Immature natural killer cell (primary cell): ENCODE measurements at regions not wholly inside any gene's neighbourhood (a gene's known extent, or its start where the extent isn't known, plus 50 kb on each side); places are given as distances from the start of the nearest gene placed in this dataset.

Source experiments
- DNase-seq, 3 donors: peaks; one replicate each; pipeline ENCODE4 v3.0.0; 2022; ENCODE audit warnings: mixed read lengths in 1 of 3
- H3K27ac Mint-ChIP-seq, 6 donors: one replicate each; pipeline ENCODE4 v1.8.0; 2020; ENCODE audit warnings: mixed read lengths in 6 of 6, mild to moderate bottlenecking in 5 of 6, inconsistent platforms in 4 of 6, moderate library complexity in 3 of 6
- H3K27me3 Mint-ChIP-seq, 3 donors: one replicate each; pipeline ENCODE4 v1.8.0; 2020 to 2021; ENCODE audit warnings: low read depth in 3 of 3, mild to moderate bottlenecking in 3 of 3, mixed read lengths in 3 of 3, moderate library complexity in 3 of 3, inconsistent platforms in 1 of 3
- H3K36me3 Mint-ChIP-seq, 3 donors: one replicate each; pipeline ENCODE4 v1.8.0; 2020; ENCODE audit warnings: mixed read lengths in 3 of 3, inconsistent platforms in 2 of 3, mild to moderate bottlenecking in 2 of 3
- H3K4me1 Mint-ChIP-seq, 2 donors: one replicate each; pipeline ENCODE4 v1.8.0; 2020; ENCODE audit warnings: inconsistent platforms in 2 of 2, mild to moderate bottlenecking in 2 of 2, mixed read lengths in 2 of 2, moderate library complexity in 1 of 2
- H3K4me3 Mint-ChIP-seq, 5 donors: one replicate each; pipeline ENCODE4 v1.8.0; 2020; ENCODE audit warnings: mild to moderate bottlenecking in 5 of 5, mixed read lengths in 5 of 5, inconsistent platforms in 3 of 5, moderate library complexity in 3 of 5
- H3K9me3 Mint-ChIP-seq, 6 donors: one replicate each; pipeline ENCODE4 v1.8.0; 2020; ENCODE audit warnings: mild to moderate bottlenecking in 6 of 6, mixed read lengths in 6 of 6, inconsistent platforms in 4 of 6, moderate library complexity in 3 of 6

GRCh38 chr5:67669916-67670315 lies 473.3 kb upstream of the CD180 start:
- no peaks in the 10 kb centered on the region for H3K27me3 Mint-ChIP-seq
- H3K27ac Mint-ChIP-seq: no peak overlapping the region
- H3K36me3 Mint-ChIP-seq: no peaks in the 10 kb centered on the region
- H3K4me3 Mint-ChIP-seq: no peak overlapping the region
- H3K4me1 Mint-ChIP-seq: no peaks in the 10 kb centered on the region
- no peak for DNase-seq
- H3K9me3 Mint-ChIP-seq: peaks cover 0 to 10% (median 6%) of the 10 kb centered on the region in 6 donors

DNA sequence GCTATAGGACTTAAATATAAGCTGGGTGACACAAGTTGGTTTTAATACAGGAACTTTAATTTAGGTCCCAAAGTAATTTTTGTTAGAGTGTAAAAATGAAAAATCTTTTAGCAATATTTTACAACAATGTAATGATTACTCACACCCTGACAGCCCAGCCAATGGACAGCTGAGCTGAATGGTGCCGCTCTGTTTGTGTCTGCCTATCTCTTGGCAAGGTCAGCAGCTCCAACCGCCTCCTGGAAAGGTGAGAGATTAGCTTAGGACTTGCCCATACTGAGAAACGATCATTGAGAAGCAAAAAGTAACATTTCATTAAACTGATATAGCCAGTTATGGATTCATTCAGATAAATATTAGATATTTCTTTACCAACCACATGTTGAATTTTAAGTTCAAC lies 463.6 kb upstream of the CD180 start:
- Mint-ChIP-seq H3K36me3 (peaks cover 0 to 3% (median 0%) of the 10 kb centered on the region in 3 donors), H3K4me1 (no peaks in the 10 kb centered on the region), H3K4me3 (no peak overlapping the region), H3K27me3 (peaks cover 0 to 1% (median 0%) of the 10 kb centered on the region in 3 donors), H3K27ac (no peak overlapping the region), H3K9me3 (no peaks in the 10 kb centered on the region)
- DNase-seq: no peak

DNA sequence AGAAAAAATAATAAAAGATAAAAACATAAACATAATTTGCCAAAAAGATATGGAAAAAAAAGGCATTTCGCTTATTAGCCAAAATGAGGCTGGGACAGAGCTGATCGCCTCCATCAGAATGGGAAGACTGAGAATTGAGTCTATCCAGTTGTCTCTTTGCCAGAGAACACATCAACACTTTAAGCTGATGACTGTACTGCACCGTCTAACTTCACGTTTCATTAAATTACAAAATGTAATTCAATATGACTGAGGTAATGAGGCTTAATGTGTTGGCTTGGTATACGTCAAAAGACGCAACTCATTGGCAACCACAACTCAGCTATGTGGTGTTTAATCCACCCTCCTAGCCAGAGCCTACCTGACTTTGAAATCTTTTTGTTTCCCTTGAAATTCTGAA lies 462.7 kb upstream of the CD180 start:
- H3K9me3 Mint-ChIP-seq: no peaks in the 10 kb centered on the region
- H3K27me3 Mint-ChIP-seq: peaks cover 0 to 1% (median 0%) of the 10 kb centered on the region in 3 donors
- no peaks in the 10 kb centered on the region for H3K4me1 Mint-ChIP-seq
- H3K4me3 Mint-ChIP-seq: no peak overlapping the region
- peaks cover 0 to 3% (median 0%) of the 10 kb centered on the region in 3 donors for H3K36me3 Mint-ChIP-seq
- no peak overlapping the region for H3K27ac Mint-ChIP-seq
- no peak for DNase-seq

DNA sequence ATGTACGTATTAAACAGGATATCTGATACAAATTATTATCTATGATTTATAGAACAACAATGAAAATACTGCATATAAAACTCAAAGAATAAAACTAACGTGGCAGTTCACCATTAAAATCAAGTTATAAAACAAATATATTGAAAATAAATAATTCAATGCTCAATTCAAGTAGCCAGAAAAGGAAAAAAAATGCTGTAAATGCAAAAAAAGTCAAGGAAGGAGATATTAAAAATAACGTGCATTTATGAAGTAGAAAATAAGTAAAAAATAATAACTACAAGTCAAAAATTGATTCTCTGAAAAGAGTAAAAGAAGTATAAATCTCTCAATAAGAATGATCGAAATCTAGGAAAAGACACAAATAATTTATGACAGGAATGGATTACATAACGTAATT lies 460.5 kb upstream of the CD180 start:
- DNase-seq: no peak
- Mint-ChIP-seq H3K27me3 (peaks cover 0 to 1% (median 0%) of the 10 kb centered on the region in 3 donors), H3K4me3 (no peak overlapping the region), H3K4me1 (no peaks in the 10 kb centered on the region), H3K27ac (no peak overlapping the region), H3K9me3 (no peaks in the 10 kb centered on the region), H3K36me3 (no peaks in the 10 kb centered on the region)

GRCh38 chr5:67652201-67652600 lies 455.6 kb upstream of the CD180 start:
- Mint-ChIP-seq H3K4me3 (no peak overlapping the region), H3K27me3 (peaks cover 0 to 3% (median 1%) of the 10 kb centered on the region in 3 donors), H3K27ac (no peak overlapping the region), H3K4me1 (no peaks in the 10 kb centered on the region), H3K9me3 (no peaks in the 10 kb centered on the region), H3K36me3 (no peaks in the 10 kb centered on the region)
- no peak for DNase-seq

- Mint-ChIP-seq H3K9me3 (no peaks in the 10 kb centered on the region), H3K36me3 (no peaks in the 10 kb centered on the region), H3K27me3 (peaks cover 2 to 3% (median 2%) of the 10 kb centered on the region in 3 donors), H3K4me1 (peaks cover 0 to 9% of the 10 kb centered on the region in 2 donors), H3K27ac (no peak overlapping the region), H3K4me3 (no peak overlapping the region)
- no peak for DNase-seq
Measured at GRCh38 chr5:67651180-67651579, 454.6 kb upstream of the CD180 start.

DNA sequence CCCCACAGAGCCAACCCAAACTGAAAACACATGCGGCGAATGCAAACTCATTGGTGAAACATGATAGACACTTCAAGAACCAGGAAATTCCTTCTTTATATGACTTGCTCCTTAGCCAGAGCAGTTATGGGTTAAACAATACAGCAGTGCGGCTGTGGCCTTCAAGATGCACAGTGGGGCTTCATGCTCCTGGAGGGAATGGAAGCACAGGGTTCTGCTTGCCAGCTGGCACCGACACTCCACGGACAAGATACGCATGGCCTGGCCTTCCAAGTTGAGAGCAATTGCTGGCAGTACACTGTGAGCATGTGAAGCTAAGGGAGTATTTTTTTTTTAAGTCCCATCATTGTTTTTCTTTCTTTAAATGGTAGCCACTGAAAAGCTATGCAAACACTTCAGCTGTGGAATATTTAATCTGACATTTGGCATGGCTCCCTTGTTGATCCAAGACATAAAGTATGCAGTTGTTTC lies 451.6 kb upstream of the CD180 start:
- peaks cover 0 to 14% (median 4%) of the 10 kb centered on the region in 6 donors for H3K9me3 Mint-ChIP-seq
- H3K4me3 Mint-ChIP-seq: no peak overlapping the region
- H3K27me3 Mint-ChIP-seq: peaks cover 2 to 3% (median 2%) of the 10 kb centered on the region in 3 donors
- H3K36me3 Mint-ChIP-seq: peaks cover 0 to 6% (median 5%) of the 10 kb centered on the region in 3 donors
- no peak for DNase-seq
- H3K27ac Mint-ChIP-seq: no peak overlapping the region
- H3K4me1 Mint-ChIP-seq: peaks cover 0 to 11% of the 10 kb centered on the region in 2 donors

DNA sequence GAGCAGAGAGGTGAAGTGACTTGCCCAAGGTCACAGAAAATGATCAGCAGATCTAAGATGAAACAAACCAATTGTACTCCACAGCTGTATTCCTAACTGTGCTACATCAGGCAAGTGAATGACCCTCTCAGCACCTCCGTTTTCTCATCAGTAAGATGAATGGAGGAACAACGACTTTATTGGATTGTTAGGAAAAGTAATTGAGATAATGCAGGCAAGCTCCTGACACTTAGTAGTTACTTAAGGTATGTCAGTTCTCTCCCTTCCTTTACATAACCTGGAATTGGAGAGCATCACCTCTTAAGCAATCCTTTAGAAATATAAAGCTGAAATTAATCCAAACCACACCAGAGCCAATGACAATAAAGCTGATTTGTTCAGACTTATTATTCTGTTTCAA lies 451.2 kb upstream of the CD180 start:
- no peak overlapping the region for H3K27ac Mint-ChIP-seq
- peaks cover 2 to 3% (median 2%) of the 10 kb centered on the region in 3 donors for H3K27me3 Mint-ChIP-seq
- H3K4me3 Mint-ChIP-seq: no peak overlapping the region

DNA sequence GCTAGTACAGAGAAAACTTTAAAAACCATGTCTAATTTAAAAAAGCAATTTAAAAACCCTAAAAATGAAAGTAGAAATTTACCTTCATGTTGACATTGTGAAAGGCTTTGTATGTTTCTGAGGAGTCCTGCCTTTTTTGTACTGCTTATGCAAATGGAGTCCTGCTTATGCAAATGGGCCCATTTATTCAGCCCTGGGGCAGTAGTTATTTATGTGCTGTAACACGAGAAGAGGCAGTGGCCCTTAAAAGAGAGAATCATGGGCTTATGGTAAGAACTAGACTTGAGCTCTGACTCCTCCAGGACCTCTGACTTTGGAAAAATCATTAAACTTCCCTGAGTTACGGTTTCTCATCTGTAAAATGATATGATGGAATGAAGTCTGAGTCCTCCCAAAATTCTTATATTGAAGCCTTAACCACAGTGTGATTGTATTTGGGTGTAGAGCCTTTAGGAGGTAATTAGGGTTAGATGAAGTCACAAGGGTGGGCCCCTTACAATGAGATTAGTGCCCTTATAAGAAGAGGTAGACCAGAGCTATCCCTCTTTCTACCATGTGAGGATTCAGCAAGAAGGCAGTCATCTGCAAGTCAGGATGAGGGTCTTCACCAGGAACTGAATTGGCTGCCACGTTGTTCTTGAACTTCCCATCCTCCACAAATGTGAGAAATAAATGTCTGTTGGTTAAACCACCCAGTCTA lies 447.8 kb upstream of the CD180 start:
- peaks cover 0 to 6% (median 5%) of the 10 kb centered on the region in 3 donors for H3K36me3 Mint-ChIP-seq
- H3K27ac Mint-ChIP-seq: no peak overlapping the region
- H3K9me3 Mint-ChIP-seq: peaks cover 0 to 14% (median 4%) of the 10 kb centered on the region in 6 donors
- no peak overlapping the region for H3K4me3 Mint-ChIP-seq
- DNase-seq: no peak
- H3K27me3 Mint-ChIP-seq: peaks cover 0 to 2% (median 2%) of the 10 kb centered on the region in 3 donors
- H3K4me1 Mint-ChIP-seq: peaks cover 0 to 11% of the 10 kb centered on the region in 2 donors

More for the DNA sequence above, 451.2 kb upstream of the CD180 start:
- Mint-ChIP-seq H3K36me3 (peaks cover 0 to 6% (median 5%) of the 10 kb centered on the region in 3 donors), H3K4me1 (peaks cover 0 to 11% of the 10 kb centered on the region in 2 donors), H3K9me3 (peaks cover 0 to 14% (median 4%) of the 10 kb centered on the region in 6 donors)
- DNase-seq: no peak

DNA sequence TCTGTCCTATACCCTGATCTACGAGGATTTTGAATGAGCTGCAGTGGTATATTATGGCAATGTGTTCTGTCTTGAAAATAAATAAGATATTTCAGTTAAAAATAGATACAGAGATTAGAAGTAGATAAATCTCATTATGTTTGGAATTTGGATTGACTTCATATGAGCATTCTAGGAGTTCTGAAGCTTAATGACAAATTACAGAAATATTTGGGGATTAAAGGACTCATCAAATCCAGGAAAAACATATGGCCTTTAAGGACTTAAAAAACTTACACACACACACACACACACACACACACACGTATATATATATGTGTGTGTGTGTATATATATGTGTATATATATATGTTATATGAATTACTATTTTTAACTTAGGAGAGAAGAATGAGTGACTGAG lies 446.9 kb upstream of the CD180 start:
- peaks cover 0 to 11% of the 10 kb centered on the region in 2 donors for H3K4me1 Mint-ChIP-seq
- H3K36me3 Mint-ChIP-seq: peaks cover 0 to 6% (median 5%) of the 10 kb centered on the region in 3 donors
- DNase-seq: no peak
- H3K4me3 Mint-ChIP-seq: no peak overlapping the region
- H3K27ac Mint-ChIP-seq: no peak overlapping the region
- peaks cover 0 to 14% (median 4%) of the 10 kb centered on the region in 6 donors for H3K9me3 Mint-ChIP-seq
- peaks cover 0 to 2% (median 2%) of the 10 kb centered on the region in 3 donors for H3K27me3 Mint-ChIP-seq

DNA sequence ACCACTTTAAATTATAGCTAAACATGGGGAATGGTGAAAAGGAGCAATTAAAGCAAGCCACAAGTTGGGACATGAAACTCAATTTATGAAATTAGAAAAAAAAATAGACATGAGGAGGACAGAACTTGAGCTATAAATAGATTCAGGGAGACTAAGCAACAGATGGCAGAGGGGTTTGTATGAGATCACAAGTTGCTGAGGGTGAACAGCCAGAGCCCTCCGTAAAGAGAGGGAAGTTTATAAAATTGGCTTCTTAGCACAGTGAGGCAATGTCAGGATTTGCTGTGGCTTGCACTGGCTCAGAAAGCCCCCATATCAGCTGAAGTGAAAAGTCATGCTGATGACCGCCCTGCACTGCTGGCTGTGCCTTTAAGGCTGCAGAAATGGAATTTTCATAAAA lies 443.4 kb upstream of the CD180 start:
- Mint-ChIP-seq H3K27ac (no peak overlapping the region), H3K27me3 (no peaks in the 10 kb centered on the region), H3K36me3 (peaks cover 0 to 3% (median 3%) of the 10 kb centered on the region in 3 donors), H3K9me3 (peaks cover 0 to 12% (median 4%) of the 10 kb centered on the region in 6 donors), H3K4me1 (no peaks in the 10 kb centered on the region), H3K4me3 (no peak overlapping the region)
- DNase-seq: no peak

DNA sequence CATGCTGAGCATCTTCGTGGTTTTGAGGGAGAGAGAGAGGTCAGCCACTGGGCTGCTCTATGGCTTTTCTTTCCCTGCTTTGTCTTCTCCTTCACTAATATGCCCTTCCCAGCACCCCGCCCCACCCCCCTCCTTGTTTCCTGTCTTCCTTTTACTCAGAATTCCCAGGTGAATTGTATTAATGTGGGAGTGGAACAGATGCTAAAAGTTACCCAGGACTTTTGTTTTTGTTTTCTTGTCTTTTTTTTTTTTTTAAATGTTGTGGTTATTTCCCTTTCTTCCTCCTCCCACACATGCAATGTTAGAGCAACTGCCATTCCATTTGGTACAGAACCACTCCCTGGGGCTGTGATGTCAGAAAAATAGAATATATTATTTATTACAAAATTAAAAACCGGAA lies 442.7 kb upstream of the CD180 start:
- Mint-ChIP-seq H3K4me1 (no peaks in the 10 kb centered on the region), H3K36me3 (no peaks in the 10 kb centered on the region), H3K4me3 (no peak overlapping the region), H3K27me3 (no peaks in the 10 kb centered on the region), H3K9me3 (peaks cover 0 to 5% (median 0%) of the 10 kb centered on the region in 6 donors), H3K27ac (no peak overlapping the region)
- DNase-seq: no peak

DNA sequence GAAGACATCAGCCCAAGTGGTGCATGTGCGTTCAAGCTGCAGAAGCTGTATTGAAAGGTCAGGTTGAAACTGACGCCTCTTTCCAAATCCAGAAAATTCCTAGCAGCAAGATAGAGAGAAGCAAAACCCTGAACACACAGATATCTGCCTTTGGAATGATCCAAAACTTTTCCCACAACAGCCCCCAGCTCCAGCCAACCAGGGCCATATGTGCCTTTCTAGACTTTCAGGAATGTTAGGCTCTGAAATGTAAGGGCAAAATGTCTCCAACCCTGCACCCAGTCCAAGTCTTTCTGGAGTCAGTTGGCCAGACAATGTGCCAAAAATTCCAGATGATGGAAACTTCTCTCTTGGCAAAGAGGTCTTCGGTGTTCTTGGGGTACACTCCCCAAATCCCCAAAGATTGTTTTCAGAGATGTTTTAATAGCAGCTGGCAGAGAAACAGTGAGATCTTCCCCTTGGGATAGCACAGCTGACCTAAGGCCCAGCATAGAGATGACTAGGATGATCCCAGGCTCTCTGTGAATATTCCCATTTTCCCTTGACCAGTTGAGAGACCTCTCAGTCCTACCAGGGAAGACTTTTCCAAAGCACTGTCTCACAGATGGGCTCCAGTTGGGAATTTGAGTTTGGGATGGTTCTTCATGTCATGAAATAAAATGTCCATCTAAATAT lies 440.4 kb upstream of the CD180 start:
- no peak overlapping the region for H3K4me3 Mint-ChIP-seq
- no peaks in the 10 kb centered on the region for H3K4me1 Mint-ChIP-seq
- no peaks in the 10 kb centered on the region for H3K36me3 Mint-ChIP-seq
- no peaks in the 10 kb centered on the region for H3K9me3 Mint-ChIP-seq
- H3K27me3 Mint-ChIP-seq: no peaks in the 10 kb centered on the region
- no peak overlapping the region for H3K27ac Mint-ChIP-seq
- no peak for DNase-seq

DNA sequence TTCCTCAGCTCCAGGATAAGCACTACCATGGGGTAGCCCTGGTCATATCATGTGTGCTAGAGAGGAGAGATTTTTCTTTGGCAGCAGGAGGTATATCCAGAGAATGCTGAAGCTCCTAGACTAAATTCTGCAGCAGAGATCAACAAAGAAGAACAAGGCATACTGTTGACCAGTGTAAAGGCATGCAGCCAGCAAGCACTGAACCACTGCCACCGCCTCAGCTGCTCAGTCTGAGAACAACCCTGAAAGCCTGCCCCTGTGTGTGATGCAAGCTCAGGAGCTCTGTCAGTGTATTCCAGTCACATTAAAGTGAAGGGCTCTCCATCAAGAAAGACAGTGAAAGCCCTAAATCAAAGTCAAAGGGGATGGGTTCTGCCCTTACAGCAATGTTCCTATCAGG lies 439.5 kb upstream of the CD180 start:
- no peak for DNase-seq
- H3K4me1 Mint-ChIP-seq: no peaks in the 10 kb centered on the region
- peaks cover 0 to 4% (median 0%) of the 10 kb centered on the region in 3 donors for H3K36me3 Mint-ChIP-seq
- no peaks in the 10 kb centered on the region for H3K9me3 Mint-ChIP-seq
- H3K27me3 Mint-ChIP-seq: peaks cover 0 to 3% (median 0%) of the 10 kb centered on the region in 3 donors
- no peak overlapping the region for H3K27ac Mint-ChIP-seq
- H3K4me3 Mint-ChIP-seq: no peak overlapping the region
